NCI-H128 (cell line): ENCODE measurements at regions not wholly inside any gene's neighbourhood (a gene's known extent, or its start where the extent isn't known, plus 50 kb on each side); places are given as distances from the start of the nearest gene placed in this dataset.

Source experiments
- DNase-seq: peaks from one replicate; lab custom pipeline; 2025; ENCODE audit not compliant: unreplicated experiment; lab: John Stamatoyannopoulos, UW

DNA sequence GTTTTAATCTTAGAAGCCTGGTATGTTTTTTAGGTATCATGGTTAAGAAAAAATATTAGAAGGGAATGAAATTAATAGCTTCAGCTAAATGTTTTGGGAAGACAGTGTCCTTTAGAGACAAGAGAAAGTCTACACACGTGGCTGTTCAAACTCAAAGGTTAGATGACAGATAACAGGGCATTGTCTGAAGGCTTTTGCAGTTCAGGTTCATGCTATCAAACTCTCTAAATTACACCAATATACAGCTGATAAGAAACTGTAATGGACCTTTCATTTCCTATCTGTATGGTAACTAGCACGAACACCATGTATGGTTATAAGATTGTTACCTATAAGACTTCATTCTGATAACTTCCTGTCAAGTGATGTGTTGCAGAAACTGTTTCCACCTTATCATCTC is 240.6 kb upstream of the MEF2C start:
- no peak for DNase-seq

GRCh38 chr5:89120719-89121118 is 237.7 kb upstream of the MEF2C start:
- DNase-seq, result no peak

- DNase-seq, result no peak
Measured at GRCh38 chr5:89117124-89117644, 234.2 kb upstream of the MEF2C start.

DNA sequence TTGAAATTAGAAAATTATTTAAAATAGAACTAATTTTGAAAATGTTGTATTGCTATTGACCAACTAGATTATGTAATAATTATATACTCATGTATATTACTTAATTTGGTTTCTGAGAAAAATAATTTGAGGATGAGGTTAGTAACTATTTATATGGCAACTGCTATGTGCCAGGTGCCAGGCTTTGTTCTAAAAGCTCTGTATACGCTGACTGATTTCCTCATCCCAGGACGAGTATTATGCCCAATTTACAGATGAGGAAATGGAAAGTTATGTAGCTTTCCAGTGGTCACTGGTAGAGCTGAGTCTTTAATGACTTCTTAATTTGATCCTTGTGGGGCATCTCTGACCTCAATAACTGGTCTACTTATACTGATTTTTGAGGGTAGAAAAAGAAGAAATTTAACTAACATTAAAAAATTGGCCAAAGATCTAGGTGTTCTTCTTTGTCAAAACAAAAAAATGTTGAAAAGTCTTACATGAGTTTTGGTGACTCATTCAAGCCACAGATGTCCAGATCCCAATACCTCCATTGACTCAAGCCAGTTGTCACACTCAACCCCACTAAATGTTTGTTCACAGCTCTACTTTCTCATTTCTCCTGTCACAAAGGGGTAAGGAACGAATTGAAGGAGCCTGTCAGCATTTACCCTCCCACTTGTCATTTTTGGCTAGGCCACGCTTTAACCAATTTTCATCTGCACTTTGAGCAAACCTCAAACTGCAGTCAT is 228.1 kb upstream of the MEF2C start:
- DNase-seq, result no peak

GRCh38 chr5:89106480-89106879 is 223.5 kb upstream of the MEF2C start:
- DNase-seq, result no peak

DNA sequence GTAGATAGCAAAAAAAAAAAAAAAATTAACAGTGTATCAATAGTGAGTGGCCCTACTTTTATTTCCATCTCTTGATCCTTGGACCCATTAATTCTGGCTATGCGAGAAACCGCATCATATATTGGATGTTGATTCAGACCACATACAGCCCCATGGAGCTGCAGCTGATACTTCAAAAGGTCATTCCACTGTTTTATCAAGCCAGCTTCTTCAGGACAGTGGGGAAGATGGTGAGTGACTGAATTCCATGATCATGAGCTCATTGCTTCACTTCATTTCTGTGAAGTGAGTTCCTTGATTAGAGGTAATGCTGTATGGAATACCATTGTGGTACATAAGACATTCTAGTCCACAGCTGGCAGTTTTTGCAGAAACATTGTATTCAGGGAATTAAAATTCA is 222.9 kb upstream of the MEF2C start:
- no peak for DNase-seq

GRCh38 chr5:89105171-89105695 is 222.2 kb upstream of the MEF2C start:
- DNase-seq, result no peak

GRCh38 chr5:89098199-89098756 is 215.3 kb upstream of the MEF2C start:
- DNase-seq, result no peak

DNA sequence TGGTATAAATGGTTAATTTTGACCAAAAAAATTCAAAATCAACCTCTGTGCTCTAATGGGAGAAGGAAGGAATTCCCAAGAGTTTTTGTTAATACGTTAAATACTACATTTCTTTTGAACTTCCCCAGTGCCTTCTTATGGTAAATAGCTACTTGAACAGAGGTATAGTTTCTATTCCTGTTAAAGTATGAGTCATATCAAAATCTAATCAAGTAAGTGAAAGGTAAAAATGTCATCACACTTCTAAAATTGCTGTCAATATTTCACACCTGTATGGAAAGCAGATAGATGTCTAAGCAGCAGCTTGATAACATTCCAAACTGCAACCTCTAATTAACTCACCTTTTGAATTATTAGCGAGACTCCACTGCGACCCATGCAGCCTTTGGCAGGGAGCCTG is 214.1 kb upstream of the MEF2C start:
- no peak for DNase-seq

GRCh38 chr5:89095341-89095740 is 212.4 kb upstream of the MEF2C start:
- DNase-seq, result no peak

DNA sequence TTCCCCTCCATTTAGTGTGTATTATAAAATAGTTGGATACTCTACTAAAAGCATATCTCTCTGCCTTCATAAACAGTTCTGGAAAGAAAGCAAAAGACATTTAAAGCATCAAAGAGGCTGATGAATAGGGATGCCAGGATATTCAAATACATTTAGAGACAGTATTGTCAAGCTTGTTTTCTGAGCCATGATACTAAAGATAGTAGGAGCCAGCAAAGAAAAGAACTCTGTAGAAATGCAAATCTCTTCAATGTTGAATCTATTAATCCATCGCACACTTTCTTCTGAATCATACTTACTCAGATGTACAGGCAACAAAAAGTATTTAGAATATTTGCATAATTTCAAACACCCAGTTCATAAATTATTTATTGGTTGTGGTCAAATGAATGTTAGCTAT is 207.1 kb upstream of the MEF2C start:
- DNase-seq, result no peak

DNA sequence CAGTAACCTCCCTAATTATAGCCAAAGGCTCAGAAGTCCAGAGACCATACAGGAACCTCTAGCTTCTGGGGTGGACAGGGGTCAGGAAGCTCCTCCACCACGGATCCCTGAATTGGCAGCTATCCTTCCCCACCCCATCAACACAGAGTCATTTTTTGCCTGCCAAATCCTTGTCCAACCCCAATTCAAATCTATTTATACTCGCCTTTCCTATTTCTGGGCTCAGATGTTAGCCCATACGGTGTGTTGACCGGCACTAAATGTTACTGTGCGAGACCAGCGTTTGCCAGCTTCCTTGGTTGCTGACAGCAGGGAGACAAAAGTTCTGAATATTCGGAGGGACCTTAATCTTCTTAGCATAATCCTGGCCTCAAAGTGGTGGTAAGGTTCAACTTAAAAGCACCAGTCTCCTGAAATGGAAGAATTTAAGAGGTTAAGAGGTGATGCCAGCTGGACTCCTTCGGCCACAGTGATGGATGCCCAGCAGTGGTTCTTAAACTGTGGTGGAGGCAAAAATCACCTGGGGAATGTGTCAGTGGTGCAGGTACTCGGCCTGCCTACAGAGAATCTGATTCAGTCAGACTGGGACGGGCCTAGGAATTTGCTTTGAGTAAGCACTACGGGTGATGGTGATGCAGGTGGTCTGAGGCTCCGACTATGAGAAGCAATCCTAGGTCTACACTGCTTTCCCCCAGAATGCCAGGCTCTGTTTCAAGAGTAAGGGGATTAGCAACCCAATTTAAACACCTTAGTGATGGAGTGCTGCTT is 204.8 kb upstream of the MEF2C start:
- no peak for DNase-seq

- no peak for DNase-seq
Measured at GRCh38 chr5:89087128-89087527, 204.1 kb upstream of the MEF2C start.

DNA sequence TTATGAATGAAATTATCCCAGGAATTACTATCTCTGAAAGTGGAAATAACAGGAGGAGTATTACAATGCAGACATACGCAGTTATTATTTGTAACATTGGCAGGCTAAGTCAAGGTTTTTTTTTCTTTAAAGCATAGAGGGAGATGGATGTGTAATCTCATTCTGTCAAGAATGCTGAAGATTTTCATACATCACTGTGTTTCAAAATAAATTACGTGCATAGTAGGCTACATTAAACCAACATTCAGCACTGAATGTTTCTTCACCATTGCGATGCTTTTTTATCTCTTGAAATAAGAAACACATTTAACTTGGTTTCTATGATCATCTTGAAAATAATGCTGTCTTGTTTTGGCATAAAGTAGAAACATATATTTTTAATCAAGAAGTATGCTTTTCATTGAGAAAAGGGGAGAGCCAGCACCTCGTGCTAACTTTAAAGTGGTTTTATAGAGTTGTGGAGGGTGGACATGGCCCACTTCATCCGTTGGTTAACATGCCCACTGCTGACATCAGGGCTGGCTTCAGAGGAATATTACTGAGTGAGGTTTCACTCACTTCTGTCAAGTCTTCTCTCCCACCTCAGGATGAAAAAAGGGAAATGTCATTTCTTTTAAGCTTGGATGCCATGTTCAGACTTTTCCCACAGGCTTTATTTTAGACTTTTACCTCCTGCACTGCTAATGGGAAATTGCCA is 203.6 kb upstream of the MEF2C start:
- DNase-seq, result no peak

DNA sequence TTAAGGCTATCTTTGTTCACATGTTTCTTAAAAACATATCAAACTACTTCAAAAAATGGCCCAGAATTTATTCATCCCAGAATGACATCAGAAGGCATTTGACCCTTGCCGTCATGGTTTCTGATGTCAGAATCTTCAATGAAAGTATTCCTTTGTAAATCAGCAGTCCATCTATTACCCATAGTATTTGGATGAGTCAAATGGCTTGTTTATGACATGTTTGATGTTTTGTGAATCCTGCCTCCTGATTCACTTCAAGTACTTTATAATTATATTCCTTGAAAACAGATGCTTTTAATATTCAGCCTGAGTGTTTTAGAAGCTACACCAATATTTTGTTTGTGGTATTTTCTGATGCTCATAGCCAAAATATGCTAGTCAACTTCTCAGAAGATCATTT is 200.8 kb upstream of the MEF2C start:
- no peak for DNase-seq

DNA sequence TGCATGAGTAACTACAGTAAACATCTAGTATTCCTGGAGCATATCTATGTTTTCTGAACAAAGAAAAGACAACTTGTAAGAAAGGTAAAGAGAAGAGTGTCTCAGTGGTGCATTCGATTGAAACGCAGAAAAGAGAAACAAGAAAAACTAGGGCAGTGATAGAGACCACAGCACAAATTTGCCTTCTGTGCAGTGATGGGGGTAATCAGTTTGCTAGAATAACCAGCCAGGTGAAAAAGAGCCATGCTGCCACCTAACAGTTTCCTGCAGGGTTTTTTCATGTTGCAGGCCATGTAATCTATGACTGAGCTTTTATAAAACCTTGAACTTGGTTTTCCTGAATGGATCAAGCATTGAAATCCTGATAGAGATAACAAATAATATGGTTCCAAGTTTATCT is 198.4 kb upstream of the MEF2C start:
- no peak for DNase-seq

DNA sequence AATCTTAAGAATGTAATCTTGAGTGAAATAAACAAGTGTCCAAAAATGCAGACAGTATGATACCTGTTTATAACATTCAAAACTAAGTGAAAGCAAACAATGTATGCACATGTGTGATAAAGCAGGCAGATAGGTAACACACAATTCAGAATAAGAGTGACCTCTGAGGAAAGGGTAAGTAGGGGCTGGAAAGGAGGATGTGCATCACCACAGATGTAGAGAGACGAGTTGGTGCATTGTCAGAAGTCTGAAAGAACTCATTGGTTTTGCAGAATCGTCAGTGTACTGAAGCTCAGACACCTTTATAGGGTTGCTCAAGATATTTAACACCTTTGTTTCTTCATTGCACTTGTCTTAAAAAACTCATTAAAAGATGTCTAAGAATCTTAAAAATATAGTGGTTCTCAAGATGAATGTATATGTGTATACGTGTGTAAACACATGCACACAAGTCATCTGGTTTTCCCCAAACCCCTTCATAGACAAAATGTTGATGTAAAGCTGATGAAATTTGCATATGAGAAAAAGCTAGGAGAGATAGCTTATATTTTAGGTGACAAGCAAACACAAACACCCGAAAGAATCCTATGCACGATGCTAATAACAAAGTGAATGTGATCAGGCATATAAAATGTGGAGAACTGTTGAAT is 197.6 kb upstream of the MEF2C start:
- DNase-seq, result no peak

- no peak for DNase-seq
Measured at GRCh38 chr5:89072842-89073672, 190.1 kb upstream of the MEF2C start.

DNA sequence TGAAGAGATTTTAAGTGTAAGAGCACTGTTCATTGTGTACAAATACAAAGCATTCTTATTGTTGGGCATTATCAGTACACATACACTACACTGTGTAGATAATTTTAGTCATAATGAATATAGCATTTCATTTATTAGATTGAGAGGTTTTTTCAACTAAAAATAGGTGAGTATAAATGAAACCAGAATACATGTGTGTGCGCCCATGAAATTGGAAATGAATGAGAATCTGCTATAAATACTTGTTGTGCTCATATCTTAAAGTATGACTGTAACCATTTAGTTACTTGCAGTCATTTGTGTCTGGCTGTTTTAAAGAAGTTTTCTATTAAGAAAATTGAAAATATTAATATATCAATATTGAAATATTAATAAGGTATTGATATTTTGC is 189.0 kb upstream of the MEF2C start:
- no peak for DNase-seq
